Stimulated activated CD8-positive, alpha-beta memory T cell treated with anti-CD3 and anti-CD28 coated beads, Interleukin-7, amount 100 ng/mL, for 4 hours (primary cell): ENCODE measurements at regions not wholly inside any gene's neighbourhood (a gene's known extent, or its start where the extent isn't known, plus 50 kb on each side); places are given as distances from the start of the nearest gene placed in this dataset.
"Not testable (repeated sequence)": the region's sequence is repeated elsewhere in the genome, so short reads cannot be mapped to it uniquely, and the experiment has no call there.

Experiments used
- DNase-seq, 2 donors: peaks; one replicate each; pipeline ENCODE4 v3.0.0-alpha.2; 2020; ENCODE audit warnings: low read depth in 2 of 2

- DNase-seq: no peak
Measured at GRCh38 chr3:177357352-177358090, 160.2 kb upstream of the TBL1XR1 start.

- peak; percentile 44 to 64 for DNase-seq
Measured at GRCh38 chr3:177358091-177358976, 161.1 kb upstream of the TBL1XR1 start.

GRCh38 chr3:177358977-177359592, 161.8 kb upstream of the TBL1XR1 start:
- peak; percentile 16 to 37 for DNase-seq

GRCh38 chr3:177359593-177360357, 162.5 kb upstream of the TBL1XR1 start:
- peak; percentile 91 for DNase-seq

GRCh38 chr3:177361081-177361938, 164.0 kb upstream of the TBL1XR1 start:
- no peak for DNase-seq

GRCh38 chr3:177362626-177363025, 165.3 kb upstream of the TBL1XR1 start:
- no peak for DNase-seq

- no peak for DNase-seq
Measured at GRCh38 chr3:177364236-177364635, 167.0 kb upstream of the TBL1XR1 start.

GRCh38 chr3:177365294-177365693, 168.0 kb upstream of the TBL1XR1 start:
- DNase-seq: not testable (repeated sequence)

- no peak for DNase-seq
Measured at GRCh38 chr3:177367788-177368187, 170.5 kb upstream of the TBL1XR1 start.

- DNase-seq: no peak
Measured at GRCh38 chr3:177370246-177370822, 173.1 kb upstream of the TBL1XR1 start.

- no peak for DNase-seq
Measured at GRCh38 chr3:177371146-177371545, 173.9 kb upstream of the TBL1XR1 start.

GRCh38 chr3:177371888-177372287, 174.6 kb upstream of the TBL1XR1 start:
- DNase-seq: no peak

- no peak for DNase-seq
Measured at GRCh38 chr3:177374323-177374722, 177.0 kb upstream of the TBL1XR1 start.

GRCh38 chr3:177375316-177375715, 178.0 kb upstream of the TBL1XR1 start:
- no peak for DNase-seq

GRCh38 chr3:177377166-177377565, 179.9 kb upstream of the TBL1XR1 start:
- no peak for DNase-seq

GRCh38 chr3:177378168-177378567, 180.9 kb upstream of the TBL1XR1 start:
- no peak for DNase-seq

GRCh38 chr3:177379045-177379444, 181.8 kb upstream of the TBL1XR1 start:
- DNase-seq: no peak

- no peak for DNase-seq
Measured at GRCh38 chr3:177381070-177381469, 183.8 kb upstream of the TBL1XR1 start.

- DNase-seq: no peak
Measured at GRCh38 chr3:177382944-177383343, 185.7 kb upstream of the TBL1XR1 start.

- DNase-seq: no peak
Measured at GRCh38 chr3:177385186-177385585, 187.9 kb upstream of the TBL1XR1 start.
